Calu3 (cell line): ENCODE measurements at regions not wholly inside any gene's neighbourhood (a gene's known extent, or its start where the extent isn't known, plus 50 kb on each side); places are given as distances from the start of the nearest gene placed in this dataset.

ENCODE experiments used
- BruUV-seq: library from RNA; stranded (reverse); fragments of 400-500 nt; replicated peaks from 2 replicates; lab custom pipeline; 2021; lab: Mats Ljungman, UMichigan
- CTCF ChIA-PET: fragments of 300-600 bp; sonication (Branson Sonifier 250); formaldehyde crosslinking; loops from one replicate; lab custom pipeline; 2022; ENCODE audit warnings: antibody characterized with exemption; lab: Charles Lee
- DNase-seq: peaks from one replicate; pipeline ENCODE4 v3.0.0; 2022
- H3K27ac Mint-ChIP-seq: one replicate; pipeline ENCODE4 v1.8.0; 2022; ENCODE audit warnings: mixed read lengths; ENCODE audit not compliant: unreplicated experiment
- H3K27me3 Mint-ChIP-seq: one replicate; pipeline ENCODE4 v1.8.0; 2022; ENCODE audit warnings: mixed read lengths; ENCODE audit not compliant: unreplicated experiment
- H3K36me3 Mint-ChIP-seq: one replicate; pipeline ENCODE4 v1.8.0; 2022; ENCODE audit warnings: mild to moderate bottlenecking, moderate library complexity, mixed read lengths; ENCODE audit not compliant: insufficient read depth, unreplicated experiment
- H3K4me1 Mint-ChIP-seq: one replicate; pipeline ENCODE4 v1.8.0; 2022; ENCODE audit warnings: mild to moderate bottlenecking, low read depth, mixed read lengths; ENCODE audit not compliant: unreplicated experiment
- H3K4me3 Mint-ChIP-seq: one replicate; pipeline ENCODE4 v1.8.0; 2022; ENCODE audit warnings: mild to moderate bottlenecking, low read depth, moderate library complexity, mixed read lengths; ENCODE audit not compliant: unreplicated experiment
- H3K9me3 Mint-ChIP-seq: one replicate; pipeline ENCODE4 v1.8.0; 2022; ENCODE audit warnings: low read depth, mixed read lengths; ENCODE audit not compliant: unreplicated experiment
- intact Hi-C: fragments of 100-400 bp; cut with micrococcal nuclease; formaldehyde crosslinking; loops from one replicate; pipeline ENCODE4 v1.10.0; 2022; ENCODE audit not compliant: unreplicated experiment
- TF ChIP-seq, protein P1 (sequence below): fragments of 200-600 bp; IDR thresholded peaks from one replicate; pipeline ENCODE4 v1.8.0; 2022; ENCODE audit warnings: antibody characterized with exemption; ENCODE audit not compliant: unreplicated experiment

DNA sequence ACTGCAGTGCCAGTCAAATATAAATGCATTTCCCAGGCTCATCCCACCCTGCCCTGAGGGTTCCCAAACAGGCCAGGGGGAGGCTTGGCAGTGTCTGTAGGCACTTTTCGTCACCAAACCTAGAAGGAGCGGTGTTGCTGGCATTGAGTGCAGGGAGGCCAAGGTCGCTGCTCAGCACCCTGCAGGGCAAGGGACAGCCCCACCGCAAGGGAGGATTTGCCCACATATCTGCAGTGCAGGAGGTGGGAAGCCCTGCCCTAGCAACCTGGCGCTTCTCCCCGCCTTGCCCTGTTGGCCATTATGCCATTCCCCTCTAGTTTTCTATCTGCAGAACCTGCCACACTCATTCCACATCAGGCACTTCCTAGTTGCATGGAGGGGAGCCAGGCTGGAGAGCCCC lies 327.8 kb upstream of the ADCY2 start:
- H3K27me3 Mint-ChIP-seq: no peaks in the 10 kb centered on the region
- DNase-seq: no peak
- no peak overlapping the region for H3K4me3 Mint-ChIP-seq
- H3K36me3 Mint-ChIP-seq: no peaks in the 10 kb centered on the region
- CTCF ChIA-PET: no interaction called here
- intact Hi-C loops: no loop called here
- H3K27ac Mint-ChIP-seq: no peak overlapping the region
- H3K9me3 Mint-ChIP-seq: peaks cover 4% of the 10 kb centered on the region
- TF ChIP-seq, protein P1, sequence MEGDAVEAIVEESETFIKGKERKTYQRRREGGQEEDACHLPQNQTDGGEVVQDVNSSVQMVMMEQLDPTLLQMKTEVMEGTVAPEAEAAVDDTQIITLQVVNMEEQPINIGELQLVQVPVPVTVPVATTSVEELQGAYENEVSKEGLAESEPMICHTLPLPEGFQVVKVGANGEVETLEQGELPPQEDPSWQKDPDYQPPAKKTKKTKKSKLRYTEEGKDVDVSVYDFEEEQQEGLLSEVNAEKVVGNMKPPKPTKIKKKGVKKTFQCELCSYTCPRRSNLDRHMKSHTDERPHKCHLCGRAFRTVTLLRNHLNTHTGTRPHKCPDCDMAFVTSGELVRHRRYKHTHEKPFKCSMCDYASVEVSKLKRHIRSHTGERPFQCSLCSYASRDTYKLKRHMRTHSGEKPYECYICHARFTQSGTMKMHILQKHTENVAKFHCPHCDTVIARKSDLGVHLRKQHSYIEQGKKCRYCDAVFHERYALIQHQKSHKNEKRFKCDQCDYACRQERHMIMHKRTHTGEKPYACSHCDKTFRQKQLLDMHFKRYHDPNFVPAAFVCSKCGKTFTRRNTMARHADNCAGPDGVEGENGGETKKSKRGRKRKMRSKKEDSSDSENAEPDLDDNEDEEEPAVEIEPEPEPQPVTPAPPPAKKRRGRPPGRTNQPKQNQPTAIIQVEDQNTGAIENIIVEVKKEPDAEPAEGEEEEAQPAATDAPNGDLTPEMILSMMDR: no peak
- no peaks in the 10 kb centered on the region for H3K4me1 Mint-ChIP-seq
- BruUV-seq: no TSS peak

DNA sequence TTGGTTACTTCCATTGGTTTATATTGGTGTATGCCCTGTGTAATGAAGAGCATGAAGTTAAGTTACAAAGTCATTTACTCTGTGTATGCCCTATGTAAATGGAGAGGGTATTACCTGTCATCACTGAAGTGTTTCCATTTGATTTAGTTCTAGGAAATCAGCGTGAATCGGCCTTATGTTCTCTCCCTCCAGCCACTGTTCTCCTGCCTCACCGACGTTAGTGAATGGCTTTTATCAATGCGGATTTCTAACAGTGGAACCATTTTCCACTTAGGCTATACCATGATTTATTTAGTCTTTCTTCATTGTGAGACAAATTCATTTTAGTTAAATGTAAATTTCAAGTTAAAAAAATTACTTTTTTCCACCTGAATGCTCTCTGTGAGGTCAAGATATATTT lies 327.0 kb upstream of the ADCY2 start:
- no peaks in the 10 kb centered on the region for H3K9me3 Mint-ChIP-seq
- DNase-seq: no peak
- TF ChIP-seq, protein P1: no peak
- H3K27ac Mint-ChIP-seq: no peak overlapping the region
- H3K4me3 Mint-ChIP-seq: no peak overlapping the region
- H3K36me3 Mint-ChIP-seq: no peaks in the 10 kb centered on the region
- CTCF ChIA-PET: no interaction called here
- H3K27me3 Mint-ChIP-seq: no peaks in the 10 kb centered on the region
- H3K4me1 Mint-ChIP-seq: no peaks in the 10 kb centered on the region
- intact Hi-C loops: no loop called here
- BruUV-seq: no TSS peak

DNA sequence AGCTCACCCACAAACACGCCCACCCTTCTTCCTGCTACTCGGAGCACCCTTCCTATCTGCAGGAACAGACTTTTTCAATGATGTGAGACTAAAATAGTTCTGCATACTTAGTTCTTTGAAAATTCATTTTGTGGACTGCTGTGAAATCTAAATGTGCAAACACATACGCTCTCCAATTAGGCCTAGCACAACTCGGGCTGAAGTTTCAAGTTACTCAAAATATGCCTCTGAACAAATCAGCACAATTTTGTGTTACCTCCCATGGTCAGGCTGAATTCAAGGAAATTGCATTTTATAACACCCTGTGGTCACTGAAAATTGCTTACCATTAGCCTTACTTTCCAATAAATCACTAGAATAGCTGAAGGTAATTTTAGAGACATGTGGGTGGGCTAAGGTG lies 323.8 kb upstream of the ADCY2 start:
- H3K9me3 Mint-ChIP-seq: no peaks in the 10 kb centered on the region
- TF ChIP-seq, protein P1: no peak
- H3K27me3 Mint-ChIP-seq: no peaks in the 10 kb centered on the region
- no peak overlapping the region for H3K27ac Mint-ChIP-seq
- no peak for DNase-seq
- no peaks in the 10 kb centered on the region for H3K4me1 Mint-ChIP-seq
- H3K36me3 Mint-ChIP-seq: no peaks in the 10 kb centered on the region
- intact Hi-C loops: loop anchor here (10.0 kb wide), 1 partner anchor 247 kb away; no protein-coding TSS in a partner anchor
- no peak overlapping the region for H3K4me3 Mint-ChIP-seq
- BruUV-seq: no TSS peak
- CTCF ChIA-PET: no interaction called here

DNA sequence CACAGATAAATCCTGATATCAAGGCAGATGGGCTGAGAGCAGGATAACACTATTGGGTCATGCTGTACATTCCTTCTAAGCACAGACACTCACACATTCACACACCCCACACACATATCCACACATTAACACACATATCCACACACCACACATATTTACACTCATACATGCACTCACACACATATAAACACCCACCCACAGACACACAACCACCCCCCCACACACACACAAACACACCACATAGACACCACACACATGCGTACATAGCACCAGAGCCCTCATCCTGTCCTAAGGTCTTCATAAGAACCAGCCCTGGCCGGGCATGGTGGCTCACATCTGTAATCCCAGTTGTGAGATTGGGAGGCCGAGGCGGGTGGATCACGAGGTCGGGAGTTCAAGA lies 322.3 kb upstream of the ADCY2 start:
- intact Hi-C loops: loop anchor here (10.0 kb wide), 1 partner anchor 249 kb away; no protein-coding TSS in a partner anchor
- TF ChIP-seq, protein P1: no peak
- CTCF ChIA-PET: no interaction called here
- no peak for DNase-seq
- no TSS peak for BruUV-seq
- no peaks in the 10 kb centered on the region for H3K36me3 Mint-ChIP-seq
- H3K27me3 Mint-ChIP-seq: no peaks in the 10 kb centered on the region
- H3K9me3 Mint-ChIP-seq: no peaks in the 10 kb centered on the region
- H3K4me1 Mint-ChIP-seq: no peaks in the 10 kb centered on the region
- H3K27ac Mint-ChIP-seq: no peak overlapping the region
- H3K4me3 Mint-ChIP-seq: no peak overlapping the region
